Caco-2 (cell line): ENCODE measurements at regions not wholly inside any gene's neighbourhood (a gene's known extent, or its start where the extent isn't known, plus 50 kb on each side); places are given as distances from the start of the nearest gene placed in this dataset.

ENCODE experiments used
- BruUV-seq: library from RNA; stranded (reverse); fragments of 400-500 nt; replicated peaks from 2 replicates; lab custom pipeline; 2021; lab: Mats Ljungman, UMichigan
- CTCF ChIA-PET: fragments of 300-600 bp; sonication (Branson Sonifier 250); formaldehyde crosslinking; loops from one replicate; lab custom pipeline; 2022; ENCODE audit warnings: antibody characterized with exemption; lab: Charles Lee
- POLR2A ChIA-PET: fragments of 300-600 bp; sonication (Branson Sonifier 250); formaldehyde crosslinking; loops from one replicate; lab custom pipeline; 2022; ENCODE audit warnings: antibody characterized with exemption; lab: Charles Lee
- DNase-seq, 2 experiments: peaks; one replicate each; pipeline versions ENCODE4 v3.0.0 to v3.0.0-alpha.2; 2020 to 2022
- H3K27me3 ChIP-seq: replicated peaks from 2 replicates; pipeline ENCODE4 v1.6.0; 2011; ENCODE audit warnings: low read length; ENCODE audit not compliant: control insufficient read depth, insufficient read depth
- H3K36me3 ChIP-seq: 2 replicates; pipeline ENCODE4 v1.5.1; 2011; ENCODE audit warnings: low read length; ENCODE audit not compliant: control insufficient read depth, insufficient read depth
- H3K4me1 ChIP-seq: fragments of 250-450 bp; sonication (Bioruptor Pico); 2 replicates; pipeline ENCODE4 v1.5.1; 2020; ENCODE audit warnings: mild to moderate bottlenecking
- H3K4me3 ChIP-seq: 2 replicates; pipeline ENCODE4 v1.5.1; 2011; ENCODE audit warnings: low read depth, mild to moderate bottlenecking, control low read depth, low read length
- H3K9me3 ChIP-seq: fragments of 250-450 bp; sonication (Bioruptor Pico); 2 replicates; pipeline ENCODE4 v1.5.1; 2020; ENCODE audit warnings: mild to moderate bottlenecking, moderate library complexity
- H3K27ac Mint-ChIP-seq: one replicate; pipeline ENCODE4 v1.8.0; 2022; ENCODE audit warnings: mixed read lengths; ENCODE audit not compliant: unreplicated experiment
- H3K27me3 Mint-ChIP-seq: one replicate; pipeline ENCODE4 v1.8.0; 2022; ENCODE audit warnings: mixed read lengths; ENCODE audit not compliant: insufficient read depth, unreplicated experiment
- H3K36me3 Mint-ChIP-seq: one replicate; pipeline ENCODE4 v1.8.0; 2022; ENCODE audit warnings: mild to moderate bottlenecking, mixed read lengths; ENCODE audit not compliant: insufficient read depth, unreplicated experiment
- H3K4me1 Mint-ChIP-seq: one replicate; pipeline ENCODE4 v1.8.0; 2022; ENCODE audit warnings: low read depth, mixed read lengths; ENCODE audit not compliant: unreplicated experiment
- H3K4me3 Mint-ChIP-seq: one replicate; pipeline ENCODE4 v1.8.0; 2022; ENCODE audit warnings: mild to moderate bottlenecking, moderate library complexity, mixed read lengths; ENCODE audit not compliant: unreplicated experiment
- H3K9me3 Mint-ChIP-seq: one replicate; pipeline ENCODE4 v1.8.0; 2022; ENCODE audit warnings: mixed read lengths; ENCODE audit not compliant: unreplicated experiment
- CTCF ChIP-seq, 2 experiments: fragments of 200-600 bp in 1 of 2; IDR thresholded peaks; 1 replicate in 1 of 2; 2 replicates in 1 of 2; pipeline versions ENCODE4 v1.5.1 to v1.8.0; 2011 to 2022; ENCODE audit warnings: antibody characterized with exemption in 1 of 2, control low read depth in 1 of 2, inconsistent platforms in 1 of 2, low read depth in 1 of 2, low read length in 1 of 2, mild to moderate bottlenecking in 1 of 2, moderate library complexity in 1 of 2; ENCODE audit not compliant: insufficient read depth in 1 of 2, severe bottlenecking in 1 of 2, unreplicated experiment in 1 of 2
- intact Hi-C: fragments of 100-400 bp; cut with micrococcal nuclease; formaldehyde crosslinking; loops from one replicate; pipeline ENCODE4 v1.10.0; 2022; ENCODE audit not compliant: unreplicated experiment

GRCh38 chr13:89953581-89953980 lies 1393.9 kb upstream of the MIR17HG start:
- no peaks in the 10 kb centered on the region for H3K36me3 Mint-ChIP-seq
- no peaks in the 10 kb centered on the region for H3K4me1 ChIP-seq
- no TSS peak for BruUV-seq
- H3K27me3 ChIP-seq: no peaks in the 10 kb centered on the region
- no peaks in the 10 kb centered on the region for H3K9me3 ChIP-seq
- intact Hi-C loops: no loop called here
- H3K4me3 ChIP-seq: no peak overlapping the region
- no peaks in the 10 kb centered on the region for H3K4me1 Mint-ChIP-seq
- TF ChIP-seq CTCF (IDR thresholded peaks at IDR 0.05; ENCODE audit: insufficient read depth in 1 of 2, low read depth in 1 of 2, low read length in 1 of 2, severe bottlenecking in 1 of 2, unreplicated experiment in 1 of 2): no peak
- ChIA-PET POLR2A (no interaction called here), CTCF (no interaction called here)
- H3K9me3 Mint-ChIP-seq: no peaks in the 10 kb centered on the region
- no peaks in the 10 kb centered on the region for H3K27me3 Mint-ChIP-seq
- H3K27ac Mint-ChIP-seq: no peak overlapping the region
- DNase-seq: no peak
- no peak overlapping the region for H3K4me3 Mint-ChIP-seq
- H3K36me3 ChIP-seq: no peaks in the 10 kb centered on the region

- H3K4me3 Mint-ChIP-seq: no peak overlapping the region
- CTCF ChIA-PET: no interaction called here
- POLR2A ChIA-PET: no interaction called here
Observed at GRCh38 chr13:89955773-89956172, 1391.7 kb upstream of the MIR17HG start.

GRCh38 chr13:89959074-89959473 lies 1388.4 kb upstream of the MIR17HG start:
- Histone ChIP-seq H3K9me3 (no peaks in the 10 kb centered on the region), H3K36me3 (no peaks in the 10 kb centered on the region), H3K4me3 (no peak overlapping the region), H3K4me1 (no peaks in the 10 kb centered on the region), H3K27me3 (no peaks in the 10 kb centered on the region)
- Mint-ChIP-seq H3K36me3 (no peaks in the 10 kb centered on the region), H3K9me3 (no peaks in the 10 kb centered on the region), H3K27ac (no peak overlapping the region), H3K4me1 (no peaks in the 10 kb centered on the region), H3K4me3 (no peak overlapping the region), H3K27me3 (no peaks in the 10 kb centered on the region)
- no TSS peak for BruUV-seq
- no peak for TF ChIP-seq CTCF (IDR thresholded peaks at IDR 0.05; ENCODE audit: insufficient read depth in 1 of 2, low read depth in 1 of 2, low read length in 1 of 2, severe bottlenecking in 1 of 2, unreplicated experiment in 1 of 2)
- intact Hi-C loops: no loop called here
- ChIA-PET POLR2A (no interaction called here), CTCF (no interaction called here)
- DNase-seq: no peak

More at GRCh38 chr13:89955773-89956172, 1391.7 kb upstream of the MIR17HG start:
- no peaks in the 10 kb centered on the region for H3K4me1 ChIP-seq
- Mint-ChIP-seq H3K27me3 (no peaks in the 10 kb centered on the region), H3K4me1 (no peaks in the 10 kb centered on the region), H3K36me3 (no peaks in the 10 kb centered on the region), H3K9me3 (no peaks in the 10 kb centered on the region), H3K27ac (no peak overlapping the region)
- no peak for DNase-seq
- no TSS peak for BruUV-seq
- intact Hi-C loops: no loop called here
- H3K27me3 ChIP-seq: no peaks in the 10 kb centered on the region
- no peaks in the 10 kb centered on the region for H3K36me3 ChIP-seq
- no peaks in the 10 kb centered on the region for H3K9me3 ChIP-seq
- TF ChIP-seq CTCF (IDR thresholded peaks at IDR 0.05; ENCODE audit: insufficient read depth in 1 of 2, low read depth in 1 of 2, low read length in 1 of 2, severe bottlenecking in 1 of 2, unreplicated experiment in 1 of 2): no peak
- no peak overlapping the region for H3K4me3 ChIP-seq
